HepG2 (cell line): ENCODE measurements at regions not wholly inside any gene's neighbourhood (a gene's known extent, or its start where the extent isn't known, plus 50 kb on each side); places are given as distances from the start of the nearest gene placed in this dataset.

Source experiments
- ELF3 ChIP-seq: IDR thresholded peaks from 2 replicates; pipeline ENCODE4 v1.6.1; 2016; ENCODE audit warnings: missing genetic modification reagents, missing compliant biosample characterization
- GFI1 ChIP-seq: sonication (generic); formaldehyde crosslinking; IDR thresholded peaks from 2 replicates; pipeline ENCODE4 v1.5.0; 2020; ENCODE audit warnings: missing genetic modification reagents, mild to moderate bottlenecking, borderline replicate concordance
- MIXL1 ChIP-seq: IDR thresholded peaks from 2 replicates; pipeline ENCODE4 v1.6.1; 2016
- NCOA2 ChIP-seq: sonication (generic); formaldehyde crosslinking; IDR thresholded peaks from 2 replicates; pipeline ENCODE4 v1.8.0; 2022; ENCODE audit warnings: inconsistent platforms
- POLR2A ChIP-seq, 2 experiments: IDR thresholded peaks; 2 replicates each; pipeline ENCODE4 v1.6.1; 2011; ENCODE audit warnings: low read depth in 2 of 2, low read length in 2 of 2, mild to moderate bottlenecking in 1 of 2, moderate library complexity in 1 of 2; ENCODE audit not compliant: insufficient read depth in 1 of 2
- RXRB ChIP-seq: IDR thresholded peaks from 2 replicates; pipeline ENCODE4 v1.6.1; 2016; ENCODE audit warnings: borderline replicate concordance, missing genetic modification reagents, missing compliant biosample characterization
- SCMH1 ChIP-seq: sonication (generic); formaldehyde crosslinking; IDR thresholded peaks from 2 replicates; pipeline ENCODE4 v1.9.0; 2021; ENCODE audit warnings: missing genetic modification reagents, mild to moderate bottlenecking, borderline replicate concordance
- SIN3A ChIP-seq: IDR thresholded peaks from 2 replicates; pipeline ENCODE4 v1.6.1; 2011; ENCODE audit warnings: low read depth, mild to moderate bottlenecking, control low read depth, low read length, borderline replicate concordance
- THAP11 ChIP-seq: IDR thresholded peaks from 2 replicates; pipeline ENCODE4 v1.6.1; 2016; ENCODE audit warnings: missing biosample characterization, missing genetic modification reagents
- ZNF10 ChIP-seq: sonication (generic); formaldehyde crosslinking; IDR thresholded peaks from 2 replicates; pipeline ENCODE4 v1.4.0; 2020; ENCODE audit warnings: mild to moderate bottlenecking, low read depth, missing genetic modification reagents, borderline replicate concordance
- ZNF282 ChIP-seq: fragments of 450-650 bp; IDR thresholded peaks from 2 replicates; pipeline ENCODE4 v1.6.1; 2018; ENCODE audit not compliant: partially characterized antibody
- ZNF331 ChIP-seq: sonication (generic); formaldehyde crosslinking; IDR thresholded peaks from 2 replicates; pipeline ENCODE4 v1.4.0; 2020; ENCODE audit warnings: missing genetic modification reagents
- ZNF564 ChIP-seq: sonication (generic); formaldehyde crosslinking; IDR thresholded peaks from 2 replicates; pipeline ENCODE4 v1.8.1; 2023; ENCODE audit warnings: mild to moderate bottlenecking, missing genetic modification reagents
- ZNF607 ChIP-seq: sonication (generic); formaldehyde crosslinking; IDR thresholded peaks from 2 replicates; pipeline ENCODE4 v1.5.1; 2020; ENCODE audit warnings: missing genetic modification reagents, mild to moderate bottlenecking, borderline replicate concordance
- TF ChIP-seq, protein P1 (sequence below): IDR thresholded peaks from 2 replicates; pipeline ENCODE4 v1.6.1; 2016; ENCODE audit warnings: missing compliant biosample characterization, missing genetic modification reagents, borderline replicate concordance
- TF ChIP-seq, protein P2 (sequence below): sonication (generic); formaldehyde crosslinking; IDR thresholded peaks from 2 replicates; pipeline ENCODE4 v1.5.0; 2020; ENCODE audit warnings: mild to moderate bottlenecking, missing genetic modification reagents, borderline replicate concordance
- TF ChIP-seq, protein P3 (sequence below): sonication (generic); formaldehyde crosslinking; IDR thresholded peaks from 2 replicates; pipeline ENCODE4 v1.4.0; 2020; ENCODE audit warnings: missing genetic modification reagents
- TF ChIP-seq, protein P4 (sequence below): sonication (generic); formaldehyde crosslinking; IDR thresholded peaks from 2 replicates; pipeline ENCODE4 v1.5.1; 2020; ENCODE audit warnings: mild to moderate bottlenecking, missing genetic modification reagents, moderate library complexity

DNA sequence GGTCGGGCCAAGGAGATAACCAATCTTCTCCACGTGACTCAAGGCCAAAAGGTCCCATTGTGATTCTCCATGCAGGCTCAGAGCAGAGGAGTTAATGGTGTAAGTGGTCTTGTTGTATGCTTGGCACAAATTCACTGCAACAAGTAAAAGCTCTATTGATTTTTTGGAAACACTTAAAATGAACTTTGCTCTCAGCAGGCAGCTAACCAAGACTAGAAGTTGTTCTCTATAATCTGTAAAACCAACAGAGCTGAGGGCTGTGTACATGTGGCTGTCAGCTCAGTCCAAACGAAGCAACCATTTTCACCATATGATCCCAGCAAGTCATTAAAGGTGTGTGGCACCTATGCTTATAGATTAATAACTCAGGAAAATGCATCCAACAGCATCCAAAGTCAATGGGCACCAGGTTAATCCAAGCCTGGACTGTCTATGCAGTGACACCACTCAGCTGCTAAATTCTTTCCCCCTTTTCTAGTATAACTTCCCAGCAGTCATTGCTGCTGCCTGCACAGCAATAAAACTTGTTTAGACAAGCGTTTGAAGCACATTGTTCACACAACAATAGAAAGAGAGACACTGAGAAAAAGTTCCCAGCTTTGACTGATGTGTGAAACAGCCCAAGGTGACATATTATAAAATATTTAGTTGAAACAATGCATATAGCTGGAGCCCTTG, 603.8 kb upstream of the ADAMTS9 start (continued):
- TF ChIP-seq ZNF607 (CRISPR knock-in tag) (no peak), ZNF564 (CRISPR knock-in tag) (0 out of 2 replicates have a peak, but pooled peaks have one; percentile 33), POLR2A (IDR thresholded peaks at IDR 0.05; ENCODE audit: insufficient read depth in 1 of 2, low read depth in 2 of 2, low read length in 2 of 2) (no peak), GFI1 (CRISPR knock-in tag) (no peak), THAP11 (CRISPR knock-in tag) (0 out of 2 replicates have a peak, but pooled peaks have one; percentile 17), SIN3A (no peak), NCOA2 (peak; percentile 53), ZNF10 (CRISPR knock-in tag) (no peak), ELF3 (no peak), SCMH1 (no peak), ZNF282 (no peak), MIXL1 (CRISPR knock-in tag) (peak; percentile 60; the same call in 1 of the 2 replicates), RXRB (CRISPR knock-in tag) (peak; percentile 58; the same call in 1 of the 2 replicates), ZNF331 (peak; percentile 73; the same call in 1 of the 2 replicates)
- TF ChIP-seq, protein P1, sequence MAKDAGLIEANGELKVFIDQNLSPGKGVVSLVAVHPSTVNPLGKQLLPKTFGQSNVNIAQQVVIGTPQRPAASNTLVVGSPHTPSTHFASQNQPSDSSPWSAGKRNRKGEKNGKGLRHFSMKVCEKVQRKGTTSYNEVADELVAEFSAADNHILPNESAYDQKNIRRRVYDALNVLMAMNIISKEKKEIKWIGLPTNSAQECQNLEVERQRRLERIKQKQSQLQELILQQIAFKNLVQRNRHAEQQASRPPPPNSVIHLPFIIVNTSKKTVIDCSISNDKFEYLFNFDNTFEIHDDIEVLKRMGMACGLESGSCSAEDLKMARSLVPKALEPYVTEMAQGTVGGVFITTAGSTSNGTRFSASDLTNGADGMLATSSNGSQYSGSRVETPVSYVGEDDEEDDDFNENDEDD (CRISPR knock-in tag): peak; percentile 47; the same call in 1 of the 2 replicates
- TF ChIP-seq, protein P2, sequence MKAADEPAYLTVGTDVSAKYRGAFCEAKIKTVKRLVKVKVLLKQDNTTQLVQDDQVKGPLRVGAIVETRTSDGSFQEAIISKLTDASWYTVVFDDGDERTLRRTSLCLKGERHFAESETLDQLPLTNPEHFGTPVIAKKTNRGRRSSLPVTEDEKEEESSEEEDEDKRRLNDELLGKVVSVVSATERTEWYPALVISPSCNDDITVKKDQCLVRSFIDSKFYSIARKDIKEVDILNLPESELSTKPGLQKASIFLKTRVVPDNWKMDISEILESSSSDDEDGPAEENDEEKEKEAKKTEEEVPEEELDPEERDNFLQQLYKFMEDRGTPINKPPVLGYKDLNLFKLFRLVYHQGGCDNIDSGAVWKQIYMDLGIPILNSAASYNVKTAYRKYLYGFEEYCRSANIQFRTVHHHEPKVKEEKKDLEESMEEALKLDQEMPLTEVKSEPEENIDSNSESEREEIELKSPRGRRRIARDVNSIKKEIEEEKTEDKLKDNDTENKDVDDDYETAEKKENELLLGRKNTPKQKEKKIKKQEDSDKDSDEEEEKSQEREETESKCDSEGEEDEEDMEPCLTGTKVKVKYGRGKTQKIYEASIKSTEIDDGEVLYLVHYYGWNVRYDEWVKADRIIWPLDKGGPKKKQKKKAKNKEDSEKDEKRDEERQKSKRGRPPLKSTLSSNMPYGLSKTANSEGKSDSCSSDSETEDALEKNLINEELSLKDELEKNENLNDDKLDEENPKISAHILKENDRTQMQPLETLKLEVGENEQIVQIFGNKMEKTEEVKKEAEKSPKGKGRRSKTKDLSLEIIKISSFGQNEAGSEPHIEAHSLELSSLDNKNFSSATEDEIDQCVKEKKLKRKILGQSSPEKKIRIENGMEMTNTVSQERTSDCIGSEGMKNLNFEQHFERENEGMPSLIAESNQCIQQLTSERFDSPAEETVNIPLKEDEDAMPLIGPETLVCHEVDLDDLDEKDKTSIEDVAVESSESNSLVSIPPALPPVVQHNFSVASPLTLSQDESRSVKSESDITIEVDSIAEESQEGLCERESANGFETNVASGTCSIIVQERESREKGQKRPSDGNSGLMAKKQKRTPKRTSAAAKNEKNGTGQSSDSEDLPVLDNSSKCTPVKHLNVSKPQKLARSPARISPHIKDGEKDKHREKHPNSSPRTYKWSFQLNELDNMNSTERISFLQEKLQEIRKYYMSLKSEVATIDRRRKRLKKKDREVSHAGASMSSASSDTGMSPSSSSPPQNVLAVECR (CRISPR knock-in tag): peak; percentile 16; the same call in 1 of the 2 replicates
- TF ChIP-seq, protein P3, sequence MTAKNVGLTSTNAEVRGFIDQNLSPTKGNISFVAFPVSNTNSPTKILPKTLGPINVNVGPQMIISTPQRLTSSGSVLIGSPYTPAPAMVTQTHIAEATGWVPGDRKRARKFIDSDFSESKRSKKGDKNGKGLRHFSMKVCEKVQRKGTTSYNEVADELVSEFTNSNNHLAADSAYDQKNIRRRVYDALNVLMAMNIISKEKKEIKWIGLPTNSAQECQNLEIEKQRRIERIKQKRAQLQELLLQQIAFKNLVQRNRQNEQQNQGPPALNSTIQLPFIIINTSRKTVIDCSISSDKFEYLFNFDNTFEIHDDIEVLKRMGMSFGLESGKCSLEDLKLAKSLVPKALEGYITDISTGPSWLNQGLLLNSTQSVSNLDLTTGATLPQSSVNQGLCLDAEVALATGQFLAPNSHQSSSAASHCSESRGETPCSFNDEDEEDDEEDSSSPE (CRISPR knock-in tag): peak; percentile 57; the same call in 1 of the 2 replicates
- TF ChIP-seq, protein P4, sequence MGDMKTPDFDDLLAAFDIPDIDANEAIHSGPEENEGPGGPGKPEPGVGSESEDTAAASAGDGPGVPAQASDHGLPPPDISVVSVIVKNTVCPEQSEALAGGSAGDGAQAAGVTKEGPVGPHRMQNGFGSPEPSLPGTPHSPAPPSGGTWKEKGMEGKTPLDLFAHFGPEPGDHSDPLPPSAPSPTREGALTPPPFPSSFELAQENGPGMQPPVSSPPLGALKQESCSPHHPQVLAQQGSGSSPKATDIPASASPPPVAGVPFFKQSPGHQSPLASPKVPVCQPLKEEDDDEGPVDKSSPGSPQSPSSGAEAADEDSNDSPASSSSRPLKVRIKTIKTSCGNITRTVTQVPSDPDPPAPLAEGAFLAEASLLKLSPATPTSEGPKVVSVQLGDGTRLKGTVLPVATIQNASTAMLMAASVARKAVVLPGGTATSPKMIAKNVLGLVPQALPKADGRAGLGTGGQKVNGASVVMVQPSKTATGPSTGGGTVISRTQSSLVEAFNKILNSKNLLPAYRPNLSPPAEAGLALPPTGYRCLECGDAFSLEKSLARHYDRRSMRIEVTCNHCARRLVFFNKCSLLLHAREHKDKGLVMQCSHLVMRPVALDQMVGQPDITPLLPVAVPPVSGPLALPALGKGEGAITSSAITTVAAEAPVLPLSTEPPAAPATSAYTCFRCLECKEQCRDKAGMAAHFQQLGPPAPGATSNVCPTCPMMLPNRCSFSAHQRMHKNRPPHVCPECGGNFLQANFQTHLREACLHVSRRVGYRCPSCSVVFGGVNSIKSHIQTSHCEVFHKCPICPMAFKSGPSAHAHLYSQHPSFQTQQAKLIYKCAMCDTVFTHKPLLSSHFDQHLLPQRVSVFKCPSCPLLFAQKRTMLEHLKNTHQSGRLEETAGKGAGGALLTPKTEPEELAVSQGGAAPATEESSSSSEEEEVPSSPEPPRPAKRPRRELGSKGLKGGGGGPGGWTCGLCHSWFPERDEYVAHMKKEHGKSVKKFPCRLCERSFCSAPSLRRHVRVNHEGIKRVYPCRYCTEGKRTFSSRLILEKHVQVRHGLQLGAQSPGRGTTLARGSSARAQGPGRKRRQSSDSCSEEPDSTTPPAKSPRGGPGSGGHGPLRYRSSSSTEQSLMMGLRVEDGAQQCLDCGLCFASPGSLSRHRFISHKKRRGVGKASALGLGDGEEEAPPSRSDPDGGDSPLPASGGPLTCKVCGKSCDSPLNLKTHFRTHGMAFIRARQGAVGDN (CRISPR knock-in tag): no peak
